ENCODE measurements at regions not wholly inside any gene's neighbourhood (a gene's known extent, or its start where the extent isn't known, plus 50 kb on each side); places are given as distances from the start of the nearest gene placed in this dataset.
"Not testable (repeated sequence)": the region's sequence is repeated elsewhere in the genome, so short reads cannot be mapped to it uniquely, and the experiment has no call there.

- no peak for TF ChIP-seq ZFX (IDR thresholded peaks at IDR 0.05)
- no peak for TF ChIP-seq CTCF (conservative IDR thresholded peaks at IDR 0.05)
- no peak overlapping the region for H3K27ac ChIP-seq
Measured at GRCh38 chr2:175843625-175844024, 158.4 kb downstream of the LNPK start.

- no peak overlapping the region for H3K27ac ChIP-seq
- TF ChIP-seq ZFX (IDR thresholded peaks at IDR 0.05) (no peak), CTCF (conservative IDR thresholded peaks at IDR 0.05) (no peak)
Measured at GRCh38 chr2:175842996-175843395, 159.1 kb downstream of the LNPK start.

- not testable (repeated sequence) for H3K27ac ChIP-seq
Measured at GRCh38 chr2:175840765-175841164, 161.3 kb downstream of the LNPK start.

- TF ChIP-seq CTCF (conservative IDR thresholded peaks at IDR 0.05) (no peak), ZFX (IDR thresholded peaks at IDR 0.05) (no peak)
- H3K27ac ChIP-seq, result no peak overlapping the region
Measured at GRCh38 chr2:175840256-175840655, 161.8 kb downstream of the LNPK start.

GRCh38 chr2:175838979-175839378 lies 163.1 kb downstream of the LNPK start:
- no peak overlapping the region for H3K27ac ChIP-seq
- no peak for TF ChIP-seq CTCF (conservative IDR thresholded peaks at IDR 0.05)
- TF ChIP-seq ZFX (IDR thresholded peaks at IDR 0.05), result no peak

GRCh38 chr2:175837046-175837445 lies 165.0 kb downstream of the LNPK start:
- TF ChIP-seq CTCF (conservative IDR thresholded peaks at IDR 0.05), result no peak
- TF ChIP-seq ZFX (IDR thresholded peaks at IDR 0.05), result no peak

GRCh38 chr2:175836361-175836760 lies 165.7 kb downstream of the LNPK start:
- no peak for TF ChIP-seq CTCF (conservative IDR thresholded peaks at IDR 0.05)
- no peak for TF ChIP-seq ZFX (IDR thresholded peaks at IDR 0.05)
- H3K27ac ChIP-seq, result no peak overlapping the region

More at GRCh38 chr2:175837046-175837445, 165.0 kb downstream of the LNPK start:
- H3K27ac ChIP-seq, result no peak overlapping the region

GRCh38 chr2:175834477-175834876 lies 167.6 kb downstream of the LNPK start:
- H3K27ac ChIP-seq, result no peak overlapping the region
- no peak for TF ChIP-seq CTCF (conservative IDR thresholded peaks at IDR 0.05)
- no peak for TF ChIP-seq ZFX (IDR thresholded peaks at IDR 0.05)

All from C4-2B (cell line).